IPS-18c (cell line): ENCODE measurements at regions not wholly inside any gene's neighbourhood (a gene's known extent, or its start where the extent isn't known, plus 50 kb on each side); places are given as distances from the start of the nearest gene placed in this dataset.
"Not testable (repeated sequence)": the region's sequence is repeated elsewhere in the genome, so short reads cannot be mapped to it uniquely, and the experiment has no call there.

Experiments
- H3K4me3 ChIP-seq: 2 replicates; pipeline ENCODE4 v1.7.0; 2013; ENCODE audit warnings: low read depth, mild to moderate bottlenecking, low read length, moderate library complexity; ENCODE audit not compliant: insufficient read depth
- H3K9me3 ChIP-seq: one replicate; pipeline ENCODE4 v1.6.1; 2013; ENCODE audit warnings: mild to moderate bottlenecking, low read length, moderate library complexity; ENCODE audit not compliant: control insufficient read depth, insufficient read depth

GRCh38 chr2:64803776-64804175 lies 150.1 kb upstream of the SERTAD2 start:
- Histone ChIP-seq H3K4me3 (no peak overlapping the region), H3K9me3 (peaks cover 2% of the 10 kb centered on the region)

DNA sequence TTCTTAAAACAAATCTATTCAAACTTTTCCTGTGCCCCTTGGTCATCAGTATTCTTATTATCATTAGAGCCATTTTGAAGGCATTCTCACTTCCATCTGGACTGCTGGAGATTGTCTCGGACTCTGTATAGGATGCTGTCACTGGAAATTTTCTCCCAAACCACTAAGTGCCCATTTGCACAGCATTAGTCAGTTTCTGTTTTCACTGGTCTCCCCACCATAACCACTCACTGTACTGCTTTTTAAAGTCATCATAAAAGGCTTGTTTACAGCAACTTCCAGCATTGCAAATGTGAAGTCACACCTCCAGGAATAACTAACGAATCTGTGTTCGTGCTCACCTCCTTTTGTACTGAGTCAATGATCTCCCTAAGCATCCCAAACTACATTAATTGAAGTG lies 150.9 kb upstream of the SERTAD2 start:
- Histone ChIP-seq H3K4me3 (no peak overlapping the region), H3K9me3 (peaks cover 2% of the 10 kb centered on the region)

GRCh38 chr2:64807417-64807816 lies 153.7 kb upstream of the SERTAD2 start:
- H3K9me3 ChIP-seq = peaks cover 2% of the 10 kb centered on the region
- H3K4me3 ChIP-seq = no peak overlapping the region

DNA sequence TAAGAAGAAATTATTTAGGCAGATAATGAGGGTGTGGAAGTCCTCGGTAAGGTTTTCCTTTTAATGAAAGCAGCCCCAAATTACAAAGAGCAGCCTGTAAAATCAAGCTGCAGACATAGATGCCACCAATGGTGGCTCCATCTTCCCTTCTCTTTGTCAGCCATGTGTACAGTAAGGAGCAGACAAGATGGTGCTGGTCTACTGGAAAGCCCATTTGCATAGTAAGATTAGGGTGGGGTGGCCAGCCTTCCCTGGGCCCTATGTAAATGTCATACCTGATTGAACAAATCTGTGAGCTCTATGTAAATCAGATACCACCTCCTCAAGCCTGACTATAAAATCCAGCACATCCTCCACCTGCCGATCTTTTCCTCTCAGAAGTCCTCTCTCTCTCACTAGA lies 154.4 kb upstream of the SERTAD2 start:
- H3K4me3 ChIP-seq = no peak overlapping the region
- peaks cover 2% of the 10 kb centered on the region for H3K9me3 ChIP-seq

GRCh38 chr2:64808754-64809153 lies 155.0 kb upstream of the SERTAD2 start:
- peaks cover 2% of the 10 kb centered on the region for H3K9me3 ChIP-seq
- no peak overlapping the region for H3K4me3 ChIP-seq

DNA sequence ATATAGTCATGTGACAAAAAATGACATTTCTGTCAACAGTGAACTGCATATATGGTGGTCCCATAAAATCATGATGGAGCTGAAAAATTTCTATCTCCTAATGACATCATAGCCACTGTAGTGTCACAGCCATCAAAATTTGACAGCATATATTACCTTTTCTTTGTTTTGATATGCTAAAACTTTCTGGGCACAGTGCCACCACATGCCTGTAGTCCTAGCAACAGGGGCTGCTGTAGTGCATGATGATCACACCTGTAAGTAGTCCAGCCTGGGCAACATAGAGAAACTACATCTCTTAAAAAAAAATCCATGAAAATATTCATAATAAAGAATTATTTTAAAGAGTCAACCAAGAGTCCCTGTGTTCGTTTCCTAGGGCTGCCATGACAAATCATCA lies 155.5 kb upstream of the SERTAD2 start:
- H3K9me3 ChIP-seq = peaks cover 2% of the 10 kb centered on the region
- no peak overlapping the region for H3K4me3 ChIP-seq

DNA sequence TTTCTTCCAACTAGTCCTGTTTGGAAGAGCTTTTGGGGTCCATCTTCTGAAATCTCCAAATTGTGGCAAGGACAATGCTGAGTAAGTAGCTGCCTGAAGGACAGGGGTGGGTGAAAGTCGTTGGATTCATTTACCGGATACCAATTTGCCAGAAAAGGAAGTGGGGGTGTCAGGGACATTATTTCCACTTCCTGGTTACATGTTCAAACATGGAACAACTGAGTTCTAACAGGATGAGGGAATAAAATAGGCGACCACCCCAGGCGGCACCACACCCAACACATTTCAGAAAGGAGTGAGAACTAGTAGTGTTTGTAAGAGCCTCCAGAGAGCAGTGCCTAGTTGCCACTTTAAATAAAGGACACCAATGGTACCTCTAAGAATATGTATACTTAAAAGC lies 158.6 kb upstream of the SERTAD2 start:
- Histone ChIP-seq H3K9me3 (no peaks in the 10 kb centered on the region), H3K4me3 (no peak overlapping the region)

- Histone ChIP-seq H3K9me3 (no peaks in the 10 kb centered on the region), H3K4me3 (no peak overlapping the region)
These were observed 160.3 kb upstream of the SERTAD2 start for GRCh38 chr2:64814007-64814406.

- H3K4me3 ChIP-seq, H3K9me3 ChIP-seq: not testable (repeated sequence)
These were observed 162.8 kb upstream of the SERTAD2 start for GRCh38 chr2:64816526-64816925.

DNA sequence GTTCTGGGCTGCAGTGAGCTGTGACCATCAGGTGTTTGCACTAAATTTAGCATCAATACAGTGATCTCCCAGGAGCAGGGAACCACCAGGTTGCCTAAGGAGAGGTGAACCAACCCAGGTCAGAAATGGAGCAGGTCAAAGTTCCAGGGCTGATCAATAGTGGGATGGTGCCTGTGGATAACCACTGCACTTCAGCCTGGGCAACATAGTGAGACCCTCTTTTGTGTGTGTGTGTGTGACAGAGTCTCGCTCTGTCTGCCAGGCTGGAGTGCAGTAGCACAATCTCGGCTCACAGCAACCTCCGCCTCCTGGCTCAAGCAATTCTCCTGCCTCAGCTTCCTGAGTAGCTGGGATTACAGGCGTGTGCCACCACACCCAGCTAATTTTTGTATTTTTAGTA lies 163.7 kb upstream of the SERTAD2 start:
- Histone ChIP-seq H3K9me3 (no peaks in the 10 kb centered on the region), H3K4me3 (no peak overlapping the region)

GRCh38 chr2:64818664-64819060 lies 164.9 kb upstream of the SERTAD2 start:
- no peak overlapping the region for H3K4me3 ChIP-seq
- H3K9me3 ChIP-seq = no peaks in the 10 kb centered on the region

- no peak overlapping the region for H3K4me3 ChIP-seq
These were observed 165.6 kb upstream of the SERTAD2 start for GRCh38 chr2:64819361-64819760.

GRCh38 chr2:64819774-64820688 lies 166.3 kb upstream of the SERTAD2 start:
- Histone ChIP-seq H3K4me3 (no peak overlapping the region), H3K9me3 (no peaks in the 10 kb centered on the region)

More at GRCh38 chr2:64819361-64819760, 165.6 kb upstream of the SERTAD2 start:
- no peaks in the 10 kb centered on the region for H3K9me3 ChIP-seq

DNA sequence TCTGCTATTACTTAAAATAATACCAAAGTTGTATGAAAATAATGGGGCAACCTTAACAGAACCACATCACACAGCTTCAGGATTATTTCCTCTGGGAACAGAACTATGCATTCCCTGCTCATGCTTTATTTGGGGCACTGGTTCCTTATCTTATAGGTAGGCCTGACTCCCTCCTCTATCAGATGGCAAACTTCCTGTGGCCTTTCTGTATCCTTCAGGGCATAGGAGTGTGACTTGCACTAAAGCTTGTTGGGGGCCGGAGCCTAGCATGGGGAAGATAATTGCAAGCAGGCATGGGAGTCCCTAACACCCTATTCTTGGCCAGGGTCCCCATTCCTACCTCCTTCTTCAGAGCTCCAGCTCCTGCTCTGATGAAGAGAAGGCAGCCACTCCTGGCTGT lies 167.2 kb upstream of the SERTAD2 start:
- H3K9me3 ChIP-seq = no peaks in the 10 kb centered on the region
- H3K4me3 ChIP-seq = no peak overlapping the region

DNA sequence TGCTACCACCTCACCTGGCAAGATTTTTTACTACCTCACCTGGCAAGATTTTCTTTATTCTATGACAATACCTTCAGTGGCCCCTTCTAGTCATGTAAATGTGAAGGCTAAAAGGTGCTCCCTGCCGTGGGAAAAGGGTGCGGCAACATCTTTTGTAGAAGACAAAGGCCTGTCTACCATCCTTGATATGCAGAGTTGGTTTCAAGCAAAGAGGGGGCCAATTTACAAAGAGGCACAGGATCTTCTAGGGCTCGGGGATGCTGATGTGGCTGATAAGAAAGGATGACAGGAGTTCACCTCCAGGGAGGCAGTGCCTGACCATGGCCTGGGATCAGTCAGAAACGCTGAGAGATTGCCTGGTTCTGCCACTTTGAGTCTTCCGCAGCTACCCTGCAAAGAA lies 165.4 kb upstream of the SLC1A4 start:
- Histone ChIP-seq H3K4me3 (no peak overlapping the region), H3K9me3 (no peaks in the 10 kb centered on the region)

DNA sequence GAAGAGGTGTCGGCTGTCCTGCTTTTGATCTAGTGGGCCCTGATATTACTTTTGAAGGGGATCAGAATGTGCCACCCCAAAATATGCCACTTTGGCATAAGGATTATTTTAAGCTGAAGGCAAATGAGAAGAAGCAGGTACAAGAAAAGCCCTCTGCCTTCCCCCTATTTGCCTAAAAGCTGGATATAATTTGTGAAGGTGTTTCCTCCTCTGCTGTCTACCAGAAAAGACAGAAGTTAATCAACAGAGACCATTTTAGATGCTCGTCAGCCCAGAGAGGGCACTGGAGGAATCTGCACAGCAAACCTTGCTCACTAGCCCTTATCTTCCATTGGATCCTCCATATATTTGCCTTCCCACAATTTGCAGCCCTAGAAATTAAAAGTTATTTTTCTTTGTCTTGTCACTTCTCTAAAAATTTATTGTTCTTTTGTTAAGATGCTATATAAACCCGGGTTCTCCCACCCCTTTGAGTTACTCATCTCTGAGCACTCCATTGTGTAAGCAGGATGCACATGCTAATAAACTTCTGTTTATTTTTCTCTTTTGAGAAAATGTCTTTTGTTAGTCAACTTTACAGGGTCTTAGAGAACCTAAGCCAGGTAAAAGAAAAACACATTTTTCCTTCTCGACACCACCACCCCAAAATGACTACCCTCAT lies 163.2 kb upstream of the SLC1A4 start:
- Histone ChIP-seq H3K4me3 (no peak overlapping the region), H3K9me3 (no peaks in the 10 kb centered on the region)

DNA sequence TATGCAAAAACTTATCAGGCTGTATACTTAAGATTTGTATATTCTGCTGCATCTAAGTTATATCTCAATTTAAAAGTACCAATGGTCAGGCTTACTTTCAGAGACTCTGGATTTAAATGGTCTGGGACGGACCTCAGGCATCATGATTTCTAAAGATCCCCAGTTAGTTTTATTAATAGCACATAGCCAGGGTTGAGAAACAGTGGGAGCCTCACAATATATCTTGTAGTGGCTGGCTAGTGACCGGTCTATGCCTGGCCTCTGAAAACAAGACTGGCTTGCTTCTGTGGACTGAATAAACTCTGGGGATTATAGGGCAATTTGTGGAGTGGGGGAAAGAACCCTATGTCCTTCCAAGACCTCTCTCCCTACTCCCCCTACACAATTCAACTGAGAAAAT lies 162.5 kb upstream of the SLC1A4 start:
- no peak overlapping the region for H3K4me3 ChIP-seq
- H3K9me3 ChIP-seq = no peaks in the 10 kb centered on the region

DNA sequence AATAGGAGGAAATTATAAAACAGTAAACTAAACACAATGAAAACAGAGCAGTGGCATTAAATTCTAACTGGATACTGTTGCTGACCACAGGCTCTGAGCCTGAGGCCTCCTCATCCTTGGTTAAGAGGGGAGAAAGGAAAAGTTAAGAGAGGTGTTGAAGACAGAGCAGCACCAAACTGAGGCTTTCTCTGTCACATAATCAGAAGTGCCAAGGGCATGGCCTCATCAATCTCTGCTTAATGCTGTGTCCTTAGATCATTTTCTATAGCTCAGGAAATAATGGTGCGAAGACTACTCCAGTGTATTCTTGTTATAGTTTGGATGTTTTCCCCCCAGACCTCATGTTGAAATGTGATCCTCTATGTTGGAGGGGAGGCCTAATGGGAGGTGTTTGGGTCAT lies 160.9 kb upstream of the SLC1A4 start:
- Histone ChIP-seq H3K4me3 (no peak overlapping the region), H3K9me3 (no peaks in the 10 kb centered on the region)
